ENCODE measurements at regions not wholly inside any gene's neighbourhood (a gene's known extent, or its start where the extent isn't known, plus 50 kb on each side); places are given as distances from the start of the nearest gene placed in this dataset.

- intact Hi-C loops (cut with DNase I; ENCODE audit: low total_unique reads): no loop called here
- H3K36me3 ChIP-seq: no peaks in the 10 kb centered on the region
These were observed 410.7 kb upstream of the API5 start for GRCh38 chr11:42901084-42901483.

GRCh38 chr11:42906226-42906625 lies 405.6 kb upstream of the API5 start:
- H3K9me3 ChIP-seq: no peaks in the 10 kb centered on the region
- DNase-seq: no peak
- WGBS, 2 donors (ENCODE audit: low coverage in 1 of 2): 49 to 66% methylated on average over 7 of the region's 7 CpGs
- intact Hi-C loops (cut with DNase I; ENCODE audit: low total_unique reads) (no loop called here), in situ Hi-C loops (cut with MboI; ENCODE audit: low pct_ligation_motif_present in 1 of 4, low pct_unique_long_range_greater_than_20kb in 1 of 4, low sequenced_read_pairs in 3 of 4) (no loop called here)
- H3K27ac ChIP-seq: no peak overlapping the region
- H3K36me3 ChIP-seq: no peaks in the 10 kb centered on the region
- H3K27me3 ChIP-seq: no peaks in the 10 kb centered on the region
- no peak overlapping the region for H3K4me3 ChIP-seq
- H3K4me1 ChIP-seq: no peaks in the 10 kb centered on the region
- TF ChIP-seq POLR2AphosphoS5 (IDR thresholded peaks at IDR 0.05): no peak
- TF ChIP-seq EP300 (IDR thresholded peaks at IDR 0.05; ENCODE audit: low read depth): no peak
- no peak for TF ChIP-seq CTCF (IDR thresholded peaks at IDR 0.05)
- TF ChIP-seq POLR2A (IDR thresholded peaks at IDR 0.05): no peak

More at GRCh38 chr11:42901084-42901483, 410.7 kb upstream of the API5 start:
- H3K4me3 ChIP-seq: no peak overlapping the region
- H3K9me3 ChIP-seq: no peaks in the 10 kb centered on the region
- in situ Hi-C loops (cut with MboI; ENCODE audit: low pct_ligation_motif_present in 1 of 4, low pct_unique_long_range_greater_than_20kb in 1 of 4, low sequenced_read_pairs in 3 of 4): no loop called here
- no peak overlapping the region for H3K27ac ChIP-seq
- WGBS, 2 donors (ENCODE audit: low coverage in 1 of 2): 52 to 63% methylated on average over 1 of the region's 1 CpG
- TF ChIP-seq POLR2AphosphoS5 (IDR thresholded peaks at IDR 0.05) (no peak), EP300 (IDR thresholded peaks at IDR 0.05; ENCODE audit: low read depth) (no peak), CTCF (IDR thresholded peaks at IDR 0.05) (no peak), POLR2A (IDR thresholded peaks at IDR 0.05) (no peak)
- no peak for DNase-seq
- H3K4me1 ChIP-seq: no peaks in the 10 kb centered on the region
- H3K27me3 ChIP-seq: no peaks in the 10 kb centered on the region

- H3K4me1 ChIP-seq: no peaks in the 10 kb centered on the region
- in situ Hi-C loops (cut with MboI; ENCODE audit: low pct_ligation_motif_present in 1 of 4, low pct_unique_long_range_greater_than_20kb in 1 of 4, low sequenced_read_pairs in 3 of 4): no loop called here
- WGBS, 2 donors (ENCODE audit: low coverage in 1 of 2): 56 to 69% methylated on average over 2 of the region's 2 CpGs
These were observed 398.1 kb upstream of the API5 start for GRCh38 chr11:42913731-42914130.

GRCh38 chr11:42923651-42924050 lies 388.1 kb upstream of the API5 start:
- no peak for DNase-seq
- Histone ChIP-seq H3K9me3 (no peaks in the 10 kb centered on the region), H3K4me3 (no peak overlapping the region), H3K4me1 (no peaks in the 10 kb centered on the region), H3K27ac (no peak overlapping the region), H3K27me3 (no peaks in the 10 kb centered on the region), H3K36me3 (no peaks in the 10 kb centered on the region)
- intact Hi-C loops (cut with DNase I; ENCODE audit: low total_unique reads) (no loop called here), in situ Hi-C loops (cut with MboI; ENCODE audit: low pct_ligation_motif_present in 1 of 4, low pct_unique_long_range_greater_than_20kb in 1 of 4, low sequenced_read_pairs in 3 of 4) (no loop called here)
- TF ChIP-seq EP300 (IDR thresholded peaks at IDR 0.05; ENCODE audit: low read depth) (no peak), CTCF (IDR thresholded peaks at IDR 0.05) (no peak), POLR2A (IDR thresholded peaks at IDR 0.05) (no peak), POLR2AphosphoS5 (IDR thresholded peaks at IDR 0.05) (no peak)
- 48 to 53% methylated on average over 3 of the region's 3 CpGs for WGBS, 2 donors (ENCODE audit: low coverage in 1 of 2)

More at GRCh38 chr11:42913731-42914130, 398.1 kb upstream of the API5 start:
- no peaks in the 10 kb centered on the region for H3K36me3 ChIP-seq
- H3K27ac ChIP-seq: no peak overlapping the region
- no peak overlapping the region for H3K4me3 ChIP-seq
- H3K9me3 ChIP-seq: no peaks in the 10 kb centered on the region
- no peaks in the 10 kb centered on the region for H3K27me3 ChIP-seq
- no peak for DNase-seq
- intact Hi-C loops (cut with DNase I; ENCODE audit: low total_unique reads): no loop called here
- TF ChIP-seq POLR2AphosphoS5 (IDR thresholded peaks at IDR 0.05) (no peak), POLR2A (IDR thresholded peaks at IDR 0.05) (no peak), EP300 (IDR thresholded peaks at IDR 0.05; ENCODE audit: low read depth) (no peak), CTCF (IDR thresholded peaks at IDR 0.05) (no peak)

Data from transverse colon (tissue), 4 donors.